Activated CD8-positive, alpha-beta memory T cell treated with anti-CD3 and anti-CD28 coated beads, Interleukin-2, amount 50 U/mL, for 4 hours (primary cell): ENCODE measurements at regions not wholly inside any gene's neighbourhood (a gene's known extent, or its start where the extent isn't known, plus 50 kb on each side); places are given as distances from the start of the nearest gene placed in this dataset.

Experiments used
- DNase-seq: peaks from one replicate; pipeline ENCODE4 v3.0.0-alpha.2; 2020

- no peak for DNase-seq
These were observed 966.3 kb downstream of the DTWD2 start for GRCh38 chr5:118022062-118022461.

GRCh38 chr5:118017536-118017935 lies 970.8 kb downstream of the DTWD2 start:
- no peak for DNase-seq

GRCh38 chr5:118016396-118016795 lies 972.0 kb downstream of the DTWD2 start:
- no peak for DNase-seq

GRCh38 chr5:118015511-118015910 lies 972.8 kb downstream of the DTWD2 start:
- no peak for DNase-seq

- no peak for DNase-seq
These were observed 978.5 kb downstream of the DTWD2 start for GRCh38 chr5:118009741-118010297.

GRCh38 chr5:118008779-118009178 lies 979.6 kb downstream of the DTWD2 start:
- DNase-seq, result no peak

- no peak for DNase-seq
These were observed 981.1 kb downstream of the DTWD2 start for GRCh38 chr5:118007262-118007661.

- no peak for DNase-seq
These were observed 982.1 kb downstream of the DTWD2 start for GRCh38 chr5:118006219-118006618.

GRCh38 chr5:117999939-118000549 lies 988.3 kb downstream of the DTWD2 start:
- no peak for DNase-seq

GRCh38 chr5:117982691-117983090 lies 1005.7 kb downstream of the DTWD2 start:
- no peak for DNase-seq

- no peak for DNase-seq
These were observed 1014.6 kb downstream of the DTWD2 start for GRCh38 chr5:117973785-117974184.

- DNase-seq, result no peak
These were observed 1032.5 kb downstream of the DTWD2 start for GRCh38 chr5:117955831-117956230.

GRCh38 chr5:117954331-117954730 lies 1034.0 kb downstream of the DTWD2 start:
- no peak for DNase-seq

- no peak for DNase-seq
These were observed 1035.1 kb downstream of the DTWD2 start for GRCh38 chr5:117953272-117953671.

- no peak for DNase-seq
These were observed 1040.5 kb downstream of the DTWD2 start for GRCh38 chr5:117947836-117948235.

- DNase-seq, result no peak
These were observed 1041.2 kb downstream of the DTWD2 start for GRCh38 chr5:117947121-117947520.

GRCh38 chr5:117945258-117945657 lies 1043.1 kb downstream of the DTWD2 start:
- DNase-seq, result no peak

GRCh38 chr5:117943541-117943940 lies 1044.8 kb downstream of the DTWD2 start:
- DNase-seq, result no peak

GRCh38 chr5:117942861-117943519 lies 1045.4 kb downstream of the DTWD2 start:
- DNase-seq, result no peak

- DNase-seq, result no peak
These were observed 1095.1 kb downstream of the DTWD2 start for GRCh38 chr5:117893211-117893610.

- no peak for DNase-seq
These were observed 1096.0 kb downstream of the DTWD2 start for GRCh38 chr5:117892360-117892759.

GRCh38 chr5:117889596-117889995 lies 1098.8 kb downstream of the DTWD2 start:
- no peak for DNase-seq

GRCh38 chr5:117888688-117889087 lies 1099.7 kb downstream of the DTWD2 start:
- no peak for DNase-seq

- no peak for DNase-seq
These were observed 1106.7 kb downstream of the DTWD2 start for GRCh38 chr5:117881426-117882230.
